Immature natural killer cell (primary cell): ENCODE measurements at regions not wholly inside any gene's neighbourhood (a gene's known extent, or its start where the extent isn't known, plus 50 kb on each side); places are given as distances from the start of the nearest gene placed in this dataset.

Experiments used
- DNase-seq, 3 donors: peaks; one replicate each; pipeline ENCODE4 v3.0.0; 2022; ENCODE audit warnings: mixed read lengths in 1 of 3
- H3K27ac Mint-ChIP-seq, 6 donors: one replicate each; pipeline ENCODE4 v1.8.0; 2020; ENCODE audit warnings: mixed read lengths in 6 of 6, mild to moderate bottlenecking in 5 of 6, inconsistent platforms in 4 of 6, moderate library complexity in 3 of 6
- H3K27me3 Mint-ChIP-seq, 3 donors: one replicate each; pipeline ENCODE4 v1.8.0; 2020 to 2021; ENCODE audit warnings: low read depth in 3 of 3, mild to moderate bottlenecking in 3 of 3, mixed read lengths in 3 of 3, moderate library complexity in 3 of 3, inconsistent platforms in 1 of 3
- H3K36me3 Mint-ChIP-seq, 3 donors: one replicate each; pipeline ENCODE4 v1.8.0; 2020; ENCODE audit warnings: mixed read lengths in 3 of 3, inconsistent platforms in 2 of 3, mild to moderate bottlenecking in 2 of 3
- H3K4me1 Mint-ChIP-seq, 2 donors: one replicate each; pipeline ENCODE4 v1.8.0; 2020; ENCODE audit warnings: inconsistent platforms in 2 of 2, mild to moderate bottlenecking in 2 of 2, mixed read lengths in 2 of 2, moderate library complexity in 1 of 2
- H3K4me3 Mint-ChIP-seq, 5 donors: one replicate each; pipeline ENCODE4 v1.8.0; 2020; ENCODE audit warnings: mild to moderate bottlenecking in 5 of 5, mixed read lengths in 5 of 5, inconsistent platforms in 3 of 5, moderate library complexity in 3 of 5
- H3K9me3 Mint-ChIP-seq, 6 donors: one replicate each; pipeline ENCODE4 v1.8.0; 2020; ENCODE audit warnings: mild to moderate bottlenecking in 6 of 6, mixed read lengths in 6 of 6, inconsistent platforms in 4 of 6, moderate library complexity in 3 of 6

- Mint-ChIP-seq H3K4me1 (peaks cover 9 to 12% of the 10 kb centered on the region in 2 donors), H3K27me3 (peaks cover 5 to 9% (median 9%) of the 10 kb centered on the region in 3 donors), H3K36me3 (no peaks in the 10 kb centered on the region), H3K9me3 (no peaks in the 10 kb centered on the region), H3K27ac (no peak overlapping the region), H3K4me3 (no peak overlapping the region)
- no peak for DNase-seq
These were observed 95.1 kb downstream of the RHOU start for GRCh38 chr1:228830185-228830953.

DNA sequence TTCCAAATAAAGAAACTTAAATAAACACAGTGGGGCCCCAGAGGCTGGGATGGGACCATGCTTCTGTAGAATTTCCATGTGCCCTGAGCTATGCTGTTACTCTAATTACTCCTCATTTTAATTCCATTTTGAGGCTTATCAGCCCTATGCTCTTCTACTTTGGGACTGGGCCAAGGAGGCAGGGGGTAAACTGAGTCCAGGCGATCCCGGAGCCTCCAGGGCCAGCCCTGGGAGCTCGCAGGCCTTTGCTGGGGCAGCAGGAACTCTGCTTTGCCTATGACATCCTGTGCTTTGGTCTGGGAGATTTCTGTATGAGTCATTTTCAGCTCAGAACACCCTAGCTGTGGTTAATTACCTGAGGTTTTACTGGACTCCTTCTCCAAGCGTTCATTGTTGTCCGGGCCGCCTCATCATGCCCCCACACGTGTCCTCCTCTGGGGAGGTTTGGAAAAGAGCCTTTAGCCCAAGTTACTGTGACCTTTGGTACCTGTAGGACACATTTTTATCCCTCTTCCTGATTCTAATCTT is 95.7 kb downstream of the RHOU start:
- peaks cover 5 to 9% of the 10 kb centered on the region in 2 donors for H3K4me1 Mint-ChIP-seq
- no peak overlapping the region for H3K27ac Mint-ChIP-seq
- H3K36me3 Mint-ChIP-seq = no peaks in the 10 kb centered on the region
- no peak for DNase-seq
- H3K27me3 Mint-ChIP-seq = peaks cover 5 to 9% (median 9%) of the 10 kb centered on the region in 3 donors
- no peak overlapping the region for H3K4me3 Mint-ChIP-seq
- no peaks in the 10 kb centered on the region for H3K9me3 Mint-ChIP-seq

GRCh38 chr1:228833911-228834688 is 98.8 kb downstream of the RHOU start:
- H3K27me3 Mint-ChIP-seq = peaks cover 2 to 7% (median 4%) of the 10 kb centered on the region in 3 donors
- no peak for DNase-seq
- H3K4me3 Mint-ChIP-seq = no peak overlapping the region
- no peaks in the 10 kb centered on the region for H3K4me1 Mint-ChIP-seq
- no peak overlapping the region for H3K27ac Mint-ChIP-seq
- no peaks in the 10 kb centered on the region for H3K36me3 Mint-ChIP-seq
- H3K9me3 Mint-ChIP-seq = no peaks in the 10 kb centered on the region

DNA sequence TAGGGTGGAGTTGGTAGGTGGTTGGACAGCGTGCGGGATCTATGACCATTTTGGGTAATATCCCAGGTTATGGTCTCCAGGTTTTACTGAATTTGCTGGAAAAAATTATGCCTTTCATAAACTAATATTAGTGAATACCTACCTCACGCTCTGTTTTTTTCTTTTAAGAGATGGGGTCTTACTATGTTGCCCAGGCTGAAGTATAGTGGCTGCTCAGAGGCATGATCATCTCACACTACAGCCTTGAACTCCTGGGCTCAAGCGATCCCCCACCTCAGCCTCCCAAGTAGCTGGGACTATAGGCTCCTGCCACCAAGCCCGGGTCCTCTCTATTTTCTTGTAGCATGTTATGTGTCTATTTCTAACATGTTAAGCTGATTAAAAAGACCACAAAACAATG is 100.2 kb downstream of the RHOU start:
- Mint-ChIP-seq H3K4me3 (no peak overlapping the region), H3K27me3 (peaks cover 0 to 7% (median 2%) of the 10 kb centered on the region in 3 donors)

GRCh38 chr1:228835911-228836310 is 100.6 kb downstream of the RHOU start:
- no peaks in the 10 kb centered on the region for H3K36me3 Mint-ChIP-seq
- no peak for DNase-seq
- H3K27me3 Mint-ChIP-seq = peaks cover 0 to 7% (median 2%) of the 10 kb centered on the region in 3 donors
- H3K4me1 Mint-ChIP-seq = no peaks in the 10 kb centered on the region
- H3K27ac Mint-ChIP-seq = no peak overlapping the region
- no peak overlapping the region for H3K4me3 Mint-ChIP-seq
- H3K9me3 Mint-ChIP-seq = no peaks in the 10 kb centered on the region

More for the DNA sequence above, 100.2 kb downstream of the RHOU start:
- Mint-ChIP-seq H3K27ac (no peak overlapping the region), H3K36me3 (no peaks in the 10 kb centered on the region), H3K4me1 (no peaks in the 10 kb centered on the region), H3K9me3 (no peaks in the 10 kb centered on the region)
- no peak for DNase-seq

- no peak for DNase-seq
- Mint-ChIP-seq H3K27me3 (peaks cover 0 to 7% (median 2%) of the 10 kb centered on the region in 3 donors), H3K9me3 (no peaks in the 10 kb centered on the region), H3K4me1 (no peaks in the 10 kb centered on the region), H3K27ac (no peak overlapping the region), H3K4me3 (no peak overlapping the region), H3K36me3 (no peaks in the 10 kb centered on the region)
These were observed 101.1 kb downstream of the RHOU start for GRCh38 chr1:228836427-228836826.

GRCh38 chr1:228837032-228837431 is 101.8 kb downstream of the RHOU start:
- Mint-ChIP-seq H3K4me1 (no peaks in the 10 kb centered on the region), H3K4me3 (no peak overlapping the region), H3K27me3 (peaks cover 0 to 7% (median 2%) of the 10 kb centered on the region in 3 donors), H3K36me3 (no peaks in the 10 kb centered on the region), H3K9me3 (no peaks in the 10 kb centered on the region), H3K27ac (no peak overlapping the region)
- DNase-seq = no peak

DNA sequence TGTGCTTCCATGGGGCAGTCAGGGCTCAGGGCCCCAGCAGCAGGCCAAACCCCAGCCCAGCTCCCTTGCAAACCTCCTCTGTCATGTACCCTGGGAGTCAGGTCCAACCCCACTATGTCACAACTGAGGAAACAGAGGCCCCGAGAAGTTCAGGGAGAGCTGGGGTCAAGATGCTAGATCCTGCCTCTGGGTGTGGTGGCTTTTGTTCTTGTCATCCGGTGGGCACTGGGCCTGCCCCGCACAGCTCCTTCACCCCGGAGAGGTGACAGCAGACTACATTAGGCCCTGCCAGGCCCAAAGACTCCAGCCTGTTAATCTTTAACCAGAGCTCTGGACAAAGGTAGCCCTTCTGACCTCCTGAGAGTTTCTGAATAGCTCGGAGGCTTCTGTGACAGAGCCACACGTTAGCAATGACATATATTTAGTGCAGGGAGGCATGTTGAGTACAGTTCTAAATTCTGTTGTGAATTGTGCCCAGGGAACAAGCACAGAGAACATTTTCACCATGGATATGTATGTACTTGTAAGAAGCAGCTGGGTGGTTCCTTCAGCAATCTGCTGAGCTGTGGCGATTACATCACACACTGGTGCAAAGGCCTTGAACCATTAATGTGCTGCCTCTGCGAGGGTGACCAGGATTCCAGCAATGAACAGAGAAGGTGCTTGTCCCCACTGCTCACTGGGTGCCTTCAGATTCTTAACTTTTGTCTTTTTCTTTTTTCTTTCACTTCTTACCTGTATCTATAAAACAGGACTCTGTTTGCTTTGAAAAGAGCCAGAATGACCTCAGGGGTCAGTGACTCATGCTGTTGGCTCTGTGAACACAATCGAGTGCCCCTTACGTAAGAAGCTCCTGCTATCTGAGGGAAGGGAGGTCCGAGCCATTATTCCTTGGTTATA is 102.8 kb downstream of the RHOU start:
- no peaks in the 10 kb centered on the region for H3K36me3 Mint-ChIP-seq
- H3K9me3 Mint-ChIP-seq = peaks cover 0 to 4% (median 2%) of the 10 kb centered on the region in 6 donors
- no peak overlapping the region for H3K27ac Mint-ChIP-seq
- H3K4me3 Mint-ChIP-seq = no peak overlapping the region
- no peaks in the 10 kb centered on the region for H3K4me1 Mint-ChIP-seq
- DNase-seq = no peak
- H3K27me3 Mint-ChIP-seq = peaks cover 0 to 3% (median 2%) of the 10 kb centered on the region in 3 donors

DNA sequence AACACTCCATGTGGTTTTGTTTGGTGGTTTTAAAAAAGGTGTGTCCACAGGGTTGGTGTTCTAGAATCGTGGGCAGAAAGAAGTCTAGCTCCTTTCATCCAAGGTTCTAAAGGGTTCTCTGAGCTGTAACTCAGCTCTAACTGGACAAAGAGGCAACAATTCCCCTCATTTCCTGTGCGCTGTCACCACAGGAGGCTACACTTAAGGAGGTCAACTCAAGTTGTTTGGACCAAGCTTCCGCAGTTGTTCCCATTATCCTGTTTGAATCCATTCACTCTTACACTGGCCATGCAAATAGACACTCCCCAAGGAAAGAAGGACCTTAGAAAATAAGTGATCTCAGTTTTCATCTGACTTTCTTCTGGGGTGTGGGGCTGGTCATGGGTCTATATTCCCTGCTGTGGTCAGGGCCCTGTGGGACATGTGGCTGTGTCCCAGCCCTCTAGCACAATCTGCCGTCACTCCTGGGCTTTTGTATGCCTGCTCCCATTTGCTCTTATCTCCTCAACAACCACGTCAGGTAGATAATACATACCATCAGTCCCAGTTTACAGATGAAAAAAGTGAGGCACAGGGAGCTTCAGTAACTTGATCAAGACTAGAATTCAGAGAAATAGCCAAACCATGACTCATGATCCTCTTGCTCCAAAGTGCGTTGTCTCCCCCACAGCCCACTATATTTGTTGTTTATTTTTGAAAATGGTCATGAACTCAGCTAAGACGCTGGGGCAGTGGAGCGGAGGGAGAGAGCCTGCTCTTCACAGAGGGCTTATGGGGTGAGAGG is 103.6 kb downstream of the RHOU start:
- peaks cover 0 to 2% (median 2%) of the 10 kb centered on the region in 3 donors for H3K27me3 Mint-ChIP-seq
- H3K4me1 Mint-ChIP-seq = no peaks in the 10 kb centered on the region
- no peak overlapping the region for H3K4me3 Mint-ChIP-seq
- H3K36me3 Mint-ChIP-seq = peaks cover 0 to 3% (median 3%) of the 10 kb centered on the region in 3 donors
- DNase-seq = no peak
- no peak overlapping the region for H3K27ac Mint-ChIP-seq
- H3K9me3 Mint-ChIP-seq = peaks cover 0 to 9% (median 2%) of the 10 kb centered on the region in 6 donors

DNA sequence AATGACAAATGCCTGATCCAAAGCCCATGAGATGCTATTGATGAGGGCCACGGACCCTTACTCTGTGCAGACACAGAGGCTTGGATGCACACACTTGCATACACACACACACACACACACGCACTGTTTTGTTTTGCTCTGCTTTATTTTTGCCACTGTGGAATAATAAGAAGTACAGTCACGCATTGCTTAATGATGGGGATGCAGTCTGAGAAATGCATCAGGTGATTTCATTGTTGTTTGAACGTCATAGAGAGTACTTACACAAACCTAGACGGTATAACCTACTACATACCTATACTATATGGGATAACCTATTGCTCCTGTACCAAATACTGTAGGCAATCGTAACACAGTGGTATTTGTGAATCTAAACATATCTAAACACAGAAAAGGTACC is 104.4 kb downstream of the RHOU start:
- no peak for DNase-seq
- H3K27ac Mint-ChIP-seq = no peak overlapping the region
- H3K4me3 Mint-ChIP-seq = no peak overlapping the region

GRCh38 chr1:228841632-228842031 is 106.4 kb downstream of the RHOU start:
- Mint-ChIP-seq H3K4me3 (no peak overlapping the region), H3K36me3 (peaks cover 0 to 3% (median 3%) of the 10 kb centered on the region in 3 donors), H3K9me3 (peaks cover 0 to 9% (median 2%) of the 10 kb centered on the region in 6 donors), H3K4me1 (no peaks in the 10 kb centered on the region), H3K27me3 (no peaks in the 10 kb centered on the region), H3K27ac (no peak overlapping the region)
- DNase-seq = no peak

More for the DNA sequence above, 104.4 kb downstream of the RHOU start:
- H3K9me3 Mint-ChIP-seq = peaks cover 0 to 9% (median 2%) of the 10 kb centered on the region in 6 donors
- peaks cover 0 to 3% (median 3%) of the 10 kb centered on the region in 3 donors for H3K36me3 Mint-ChIP-seq
- H3K27me3 Mint-ChIP-seq = peaks cover 0 to 2% (median 2%) of the 10 kb centered on the region in 3 donors
- no peaks in the 10 kb centered on the region for H3K4me1 Mint-ChIP-seq

- Mint-ChIP-seq H3K4me3 (no peak overlapping the region), H3K4me1 (no peaks in the 10 kb centered on the region), H3K27ac (no peak overlapping the region), H3K27me3 (no peaks in the 10 kb centered on the region), H3K36me3 (peaks cover 0 to 3% (median 3%) of the 10 kb centered on the region in 3 donors), H3K9me3 (peaks cover 0 to 9% (median 2%) of the 10 kb centered on the region in 6 donors)
- DNase-seq = no peak
These were observed 107.0 kb downstream of the RHOU start for GRCh38 chr1:228842094-228842775.
